Panc1 (cell line): ENCODE measurements at regions not wholly inside any gene's neighbourhood (a gene's known extent, or its start where the extent isn't known, plus 50 kb on each side); places are given as distances from the start of the nearest gene placed in this dataset.

Experiments used
- CTCF ChIP-seq: fragments of 450-650 bp; IDR thresholded peaks from 2 replicates; pipeline ENCODE4 v1.5.1; 2017; ENCODE audit warnings: mild to moderate bottlenecking
- POLR2AphosphoS5 ChIP-seq: IDR thresholded peaks from 2 replicates; pipeline ENCODE4 v1.6.1; 2012; ENCODE audit warnings: mild to moderate bottlenecking, low read depth, low read length, moderate library complexity

GRCh38 chr12:87618199-87618598 is 411.0 kb downstream of the C12orf50 start:
- no peak for TF ChIP-seq CTCF
- no peak for TF ChIP-seq POLR2AphosphoS5
